ENCODE measurements at regions not wholly inside any gene's neighbourhood (a gene's known extent, or its start where the extent isn't known, plus 50 kb on each side); places are given as distances from the start of the nearest gene placed in this dataset.

GRCh38 chr6:134491477-134491876, 173.6 kb upstream of the SGK1 start:
- TF ChIP-seq POLR2AphosphoS5 (IDR thresholded peaks at IDR 0.05): no peak
- TF ChIP-seq CTCF (IDR thresholded peaks at IDR 0.05): no peak
- TF ChIP-seq POLR2A (IDR thresholded peaks at IDR 0.05): no peak
- no peak for TF ChIP-seq EP300 (IDR thresholded peaks at IDR 0.05)

All from suprapubic skin (tissue), 4 donors.